SK-N-SH (cell line): ENCODE measurements at regions not wholly inside any gene's neighbourhood (a gene's known extent, or its start where the extent isn't known, plus 50 kb on each side); places are given as distances from the start of the nearest gene placed in this dataset.

Experiments
- CTCF ChIA-PET: fragments of 300-600, 350-600 bp; formaldehyde crosslinking; extraction: SDS; loops from one replicate; lab custom pipeline; 2021; lab: Yijun Ruan, JAX
- POLR2A ChIA-PET: fragments of 350-600 bp; sonication (Branson Sonifier 250); formaldehyde crosslinking; extraction: SDS; loops from one replicate; lab custom pipeline; 2020; ENCODE audit warnings: antibody characterized with exemption, inconsistent platforms; lab: Yijun Ruan, JAX
- DNase-seq: peaks from one replicate; pipeline ENCODE4 v3.0.0; 2012
- H2AFZ ChIP-seq: fragments of 200-600 bp; sonication (generic); 2 replicates; pipeline ENCODE4 v1.8.1; 2016; ENCODE audit warnings: antibody characterized with exemption, mild to moderate bottlenecking, low read depth
- H3F3A ChIP-seq: fragments of 200-600 bp; sonication (generic); replicated peaks from 2 replicates; pipeline ENCODE3; 2016; ENCODE audit warnings: antibody characterized with exemption, mild to moderate bottlenecking; ENCODE audit not compliant: insufficient read depth
- H3K27ac ChIP-seq, 2 experiments: fragments of 200-500 bp in 1 of 2; fragments of 200-600 bp in 1 of 2; sonication (Bioruptor generic) in 1 of 2; sonication (generic), shearing (Covaris generic) in 1 of 2; 2 replicates each; pipeline versions ENCODE4 v1.5.1 to v1.6.1; 2014 to 2016; ENCODE audit warnings: low read depth in 2 of 2, inconsistent platforms in 1 of 2, low read length in 1 of 2, mild to moderate bottlenecking in 1 of 2, mixed read lengths in 1 of 2
- H3K27me3 ChIP-seq: fragments of 200-600 bp; sonication (generic), shearing (Covaris generic); 2 replicates; pipeline ENCODE4 v1.6.1; 2016; ENCODE audit warnings: mixed run types; ENCODE audit not compliant: insufficient read depth
- H3K36me3 ChIP-seq, 2 experiments: fragments of 200-500 bp in 1 of 2; fragments of 200-600 bp in 1 of 2; sonication (Bioruptor generic) in 1 of 2; sonication (generic) in 1 of 2; replicated peaks in 1 of 2; 2 replicates each; pipeline versions ENCODE3 to v1.5.1; 2014 to 2016; ENCODE audit warnings: low read length in 1 of 2, mild to moderate bottlenecking in 1 of 2; ENCODE audit not compliant: insufficient read depth in 2 of 2, control insufficient read depth in 1 of 2
- H3K4me1 ChIP-seq, 2 experiments: fragments of 200-500 bp in 1 of 2; fragments of 200-600 bp in 1 of 2; sonication (Bioruptor generic) in 1 of 2; sonication (generic), shearing (Covaris generic) in 1 of 2; 2 replicates each; pipeline versions ENCODE4 v1.5.1 to v1.6.1; 2014 to 2016; ENCODE audit warnings: low read depth in 1 of 2, low read length in 1 of 2, mixed run types in 1 of 2; ENCODE audit not compliant: insufficient read depth in 2 of 2, control insufficient read depth in 1 of 2
- H3K4me2 ChIP-seq: fragments of 200-600 bp; sonication (generic), shearing (Covaris generic); 2 replicates; pipeline ENCODE4 v1.6.1; 2017; ENCODE audit warnings: mixed run types
- H3K4me3 ChIP-seq, 2 experiments: fragments of 200-500 bp in 1 of 2; fragments of 200-600 bp in 1 of 2; sonication (Bioruptor generic) in 1 of 2; sonication (generic), shearing (Covaris generic) in 1 of 2; 2 replicates each; pipeline versions ENCODE4 v1.5.1 to v1.8.1; 2014 to 2016; ENCODE audit warnings: low read depth in 2 of 2, inconsistent platforms in 1 of 2, low read length in 1 of 2, mild to moderate bottlenecking in 1 of 2, mixed read lengths in 1 of 2, moderate library complexity in 1 of 2
- H3K79me2 ChIP-seq: fragments of 200-600 bp; sonication (generic); 2 replicates; pipeline ENCODE4 v1.8.1; 2017; ENCODE audit warnings: mild to moderate bottlenecking; ENCODE audit not compliant: insufficient read depth
- H3K9ac ChIP-seq: fragments of 200-600 bp; sonication (generic); 2 replicates; pipeline ENCODE4 v1.6.1; 2017; ENCODE audit warnings: mixed run types
- H3K9me2 ChIP-seq: fragments of 200-600 bp; sonication (generic); 2 replicates; pipeline ENCODE4 v1.6.1; 2017; ENCODE audit warnings: mixed run types
- H3K9me3 ChIP-seq: fragments of 200-600 bp; sonication (generic); 2 replicates; pipeline ENCODE4 v1.6.1; 2017; ENCODE audit warnings: mixed run types, mild to moderate bottlenecking, moderate library complexity
- H4K20me1 ChIP-seq: fragments of 200-600 bp; sonication (generic); 2 replicates; pipeline ENCODE4 v1.6.1; 2017; ENCODE audit warnings: mild to moderate bottlenecking, mixed run types; ENCODE audit not compliant: insufficient read depth
- CHD2 ChIP-seq: fragments of 150-350 bp; IDR thresholded peaks from 2 replicates; pipeline ENCODE4 v1.6.1; 2018; ENCODE audit warnings: low read length; ENCODE audit not compliant: partially characterized antibody
- ELF1 ChIP-seq: IDR thresholded peaks from 2 replicates; pipeline ENCODE4 v1.4.0; 2012
- EZH2phosphoT487 ChIP-seq: fragments of 200-600 bp; sonication (generic); IDR thresholded peaks from 2 replicates; pipeline ENCODE4 v1.6.1; 2017; ENCODE audit warnings: low read depth, mixed run types, mild to moderate bottlenecking, antibody characterized with exemption, moderate library complexity, borderline replicate concordance
- FOSL2 ChIP-seq: IDR thresholded peaks from 2 replicates; pipeline ENCODE4 v1.4.0; 2012; ENCODE audit warnings: low read depth, mild to moderate bottlenecking, moderate library complexity, borderline replicate concordance
- FOXJ3 ChIP-seq: sonication (generic); formaldehyde crosslinking; IDR thresholded peaks from 2 replicates; pipeline ENCODE4 v1.5.1; 2020; ENCODE audit warnings: mild to moderate bottlenecking, missing genetic modification reagents
- FOXM1 ChIP-seq: IDR thresholded peaks from 2 replicates; pipeline ENCODE4 v1.4.0; 2012; ENCODE audit warnings: low read depth, mild to moderate bottlenecking
- GATA2 ChIP-seq: sonication (generic); formaldehyde crosslinking; IDR thresholded peaks from 2 replicates; pipeline ENCODE4 v1.5.0; 2020; ENCODE audit warnings: mild to moderate bottlenecking, missing genetic modification reagents
- MEF2A ChIP-seq: IDR thresholded peaks from 2 replicates; pipeline ENCODE4 v1.4.0; 2012; ENCODE audit warnings: low read depth, borderline replicate concordance
- RAD21 ChIP-seq: IDR thresholded peaks from 2 replicates; pipeline ENCODE4 v1.6.1; 2012; ENCODE audit warnings: mild to moderate bottlenecking, low read length
- RXRA ChIP-seq: IDR thresholded peaks from 2 replicates; pipeline ENCODE4 v1.4.0; 2012; ENCODE audit warnings: low read depth, mild to moderate bottlenecking, borderline replicate concordance
- SIN3A ChIP-seq: IDR thresholded peaks from 2 replicates; pipeline ENCODE4 v1.6.1; 2012; ENCODE audit warnings: low read depth, mild to moderate bottlenecking, low read length, moderate library complexity, borderline replicate concordance
- SMC3 ChIP-seq: IDR thresholded peaks from 2 replicates; pipeline ENCODE4 v1.6.1; 2012; ENCODE audit warnings: low read depth, low read length, improper control_type of control experiment
- TAF1 ChIP-seq: IDR thresholded peaks from 2 replicates; pipeline ENCODE4 v1.6.1; 2012; ENCODE audit warnings: low read depth, mild to moderate bottlenecking, low read length, moderate library complexity, borderline replicate concordance
- TEAD4 ChIP-seq: IDR thresholded peaks from 2 replicates; pipeline ENCODE4 v1.4.0; 2012; ENCODE audit warnings: mild to moderate bottlenecking, borderline replicate concordance; ENCODE audit not compliant: insufficient read depth
- WGBS: methylation state at CpG from one replicate; pipeline ENCODE4 v1.1.6; 2017; ENCODE audit warnings: low lambda C conversion rate; 5-methylcytosine and 5-hydroxymethylcytosine counted together
- TF ChIP-seq, protein P1 (sequence below): IDR thresholded peaks from 2 replicates; pipeline ENCODE4; 2012
- TF ChIP-seq, protein P2 (sequence below): IDR thresholded peaks from 2 replicates; pipeline ENCODE4 v1.4.0; 2012; ENCODE audit warnings: low read depth, borderline replicate concordance
- TF ChIP-seq, protein P3 (sequence below): IDR thresholded peaks from 2 replicates; pipeline ENCODE4 v1.6.1; 2012; ENCODE audit warnings: mild to moderate bottlenecking, low read depth, low read length, moderate library complexity
- TF ChIP-seq, protein P4 (sequence below): fragments of 200-600 bp; sonication (generic); IDR thresholded peaks from 2 replicates; pipeline ENCODE4 v1.6.1; 2017; ENCODE audit warnings: antibody characterized with exemption, mild to moderate bottlenecking, moderate library complexity

DNA sequence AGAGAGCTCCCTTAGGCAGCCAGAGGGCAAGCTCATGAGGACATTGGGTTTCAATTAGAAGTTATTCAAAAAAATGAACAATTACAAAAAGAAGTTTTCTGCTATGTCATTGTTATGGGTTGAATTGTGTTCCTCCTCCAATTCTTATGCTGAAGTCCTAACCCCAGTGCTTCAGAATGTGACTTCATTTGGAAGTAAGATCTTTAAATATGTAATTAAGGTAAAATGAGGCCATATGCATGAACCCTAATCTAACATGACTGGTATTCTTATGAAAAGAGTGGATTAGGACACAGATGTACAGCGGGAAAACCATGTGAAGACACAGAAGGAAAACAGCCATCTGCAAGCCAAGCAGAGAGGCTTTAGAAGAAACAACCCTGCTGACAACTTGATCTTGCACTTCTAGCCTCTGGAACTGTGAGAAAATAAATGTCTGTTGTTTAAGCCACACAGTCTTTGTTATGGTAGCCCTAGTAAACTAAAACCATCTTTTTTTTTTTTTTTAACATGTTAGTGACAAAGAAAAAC is 929.6 kb downstream of the EPHA3 start (continued):
- TF ChIP-seq CHD2 (no peak), FOXJ3 (CRISPR knock-in tag) (no peak), TAF1 (no peak), FOSL2 (no peak)
- TF ChIP-seq, all 33 proteins: peak for 0

DNA sequence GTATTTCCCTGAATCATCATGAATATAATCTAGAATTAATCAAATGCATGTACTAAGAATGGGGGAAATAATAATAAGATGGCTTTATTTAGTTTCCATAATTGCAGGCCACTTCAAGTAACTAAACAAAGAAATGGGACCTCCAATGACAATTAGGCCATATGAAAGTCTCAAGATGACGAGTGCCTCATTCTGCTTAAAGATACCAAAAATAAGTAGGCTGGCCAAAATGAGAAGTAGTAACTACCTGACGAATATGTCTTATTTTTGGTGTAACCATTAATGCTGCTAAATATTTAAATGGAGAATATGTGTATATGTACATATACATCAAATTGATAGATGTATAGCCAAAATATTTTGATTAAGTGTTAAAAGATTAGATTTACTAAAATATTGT is 932.6 kb downstream of the EPHA3 start:
- Histone ChIP-seq H3K4me2 (no peak overlapping the region), H3K4me1 (no peaks in the 10 kb centered on the region; a peak in 1 of 4 replicates)
- TF ChIP-seq MEF2A, result no peak
- TF ChIP-seq RAD21, result no peak
- TF ChIP-seq GATA2 (CRISPR knock-in tag), result no peak
- no peak for TF ChIP-seq EZH2phosphoT487
- TF ChIP-seq, protein P1, sequence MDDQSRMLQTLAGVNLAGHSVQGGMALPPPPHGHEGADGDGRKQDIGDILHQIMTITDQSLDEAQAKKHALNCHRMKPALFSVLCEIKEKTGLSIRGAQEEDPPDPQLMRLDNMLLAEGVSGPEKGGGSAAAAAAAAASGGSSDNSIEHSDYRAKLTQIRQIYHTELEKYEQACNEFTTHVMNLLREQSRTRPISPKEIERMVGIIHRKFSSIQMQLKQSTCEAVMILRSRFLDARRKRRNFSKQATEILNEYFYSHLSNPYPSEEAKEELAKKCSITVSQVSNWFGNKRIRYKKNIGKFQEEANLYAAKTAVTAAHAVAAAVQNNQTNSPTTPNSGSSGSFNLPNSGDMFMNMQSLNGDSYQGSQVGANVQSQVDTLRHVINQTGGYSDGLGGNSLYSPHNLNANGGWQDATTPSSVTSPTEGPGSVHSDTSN, result no peak
- TF ChIP-seq, protein P2, sequence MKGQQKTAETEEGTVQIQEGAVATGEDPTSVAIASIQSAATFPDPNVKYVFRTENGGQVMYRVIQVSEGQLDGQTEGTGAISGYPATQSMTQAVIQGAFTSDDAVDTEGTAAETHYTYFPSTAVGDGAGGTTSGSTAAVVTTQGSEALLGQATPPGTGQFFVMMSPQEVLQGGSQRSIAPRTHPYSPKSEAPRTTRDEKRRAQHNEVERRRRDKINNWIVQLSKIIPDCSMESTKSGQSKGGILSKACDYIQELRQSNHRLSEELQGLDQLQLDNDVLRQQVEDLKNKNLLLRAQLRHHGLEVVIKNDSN, result no peak
- TF ChIP-seq SMC3, result no peak
- TF ChIP-seq FOSL2, result no peak
- TF ChIP-seq, protein P3, sequence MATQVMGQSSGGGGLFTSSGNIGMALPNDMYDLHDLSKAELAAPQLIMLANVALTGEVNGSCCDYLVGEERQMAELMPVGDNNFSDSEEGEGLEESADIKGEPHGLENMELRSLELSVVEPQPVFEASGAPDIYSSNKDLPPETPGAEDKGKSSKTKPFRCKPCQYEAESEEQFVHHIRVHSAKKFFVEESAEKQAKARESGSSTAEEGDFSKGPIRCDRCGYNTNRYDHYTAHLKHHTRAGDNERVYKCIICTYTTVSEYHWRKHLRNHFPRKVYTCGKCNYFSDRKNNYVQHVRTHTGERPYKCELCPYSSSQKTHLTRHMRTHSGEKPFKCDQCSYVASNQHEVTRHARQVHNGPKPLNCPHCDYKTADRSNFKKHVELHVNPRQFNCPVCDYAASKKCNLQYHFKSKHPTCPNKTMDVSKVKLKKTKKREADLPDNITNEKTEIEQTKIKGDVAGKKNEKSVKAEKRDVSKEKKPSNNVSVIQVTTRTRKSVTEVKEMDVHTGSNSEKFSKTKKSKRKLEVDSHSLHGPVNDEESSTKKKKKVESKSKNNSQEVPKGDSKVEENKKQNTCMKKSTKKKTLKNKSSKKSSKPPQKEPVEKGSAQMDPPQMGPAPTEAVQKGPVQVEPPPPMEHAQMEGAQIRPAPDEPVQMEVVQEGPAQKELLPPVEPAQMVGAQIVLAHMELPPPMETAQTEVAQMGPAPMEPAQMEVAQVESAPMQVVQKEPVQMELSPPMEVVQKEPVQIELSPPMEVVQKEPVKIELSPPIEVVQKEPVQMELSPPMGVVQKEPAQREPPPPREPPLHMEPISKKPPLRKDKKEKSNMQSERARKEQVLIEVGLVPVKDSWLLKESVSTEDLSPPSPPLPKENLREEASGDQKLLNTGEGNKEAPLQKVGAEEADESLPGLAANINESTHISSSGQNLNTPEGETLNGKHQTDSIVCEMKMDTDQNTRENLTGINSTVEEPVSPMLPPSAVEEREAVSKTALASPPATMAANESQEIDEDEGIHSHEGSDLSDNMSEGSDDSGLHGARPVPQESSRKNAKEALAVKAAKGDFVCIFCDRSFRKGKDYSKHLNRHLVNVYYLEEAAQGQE, result no peak
- TF ChIP-seq RXRA, result no peak
- TF ChIP-seq ELF1, result no peak
- no peak for TF ChIP-seq FOXM1
- TF ChIP-seq TEAD4, result no peak
- TF ChIP-seq, protein P4, sequence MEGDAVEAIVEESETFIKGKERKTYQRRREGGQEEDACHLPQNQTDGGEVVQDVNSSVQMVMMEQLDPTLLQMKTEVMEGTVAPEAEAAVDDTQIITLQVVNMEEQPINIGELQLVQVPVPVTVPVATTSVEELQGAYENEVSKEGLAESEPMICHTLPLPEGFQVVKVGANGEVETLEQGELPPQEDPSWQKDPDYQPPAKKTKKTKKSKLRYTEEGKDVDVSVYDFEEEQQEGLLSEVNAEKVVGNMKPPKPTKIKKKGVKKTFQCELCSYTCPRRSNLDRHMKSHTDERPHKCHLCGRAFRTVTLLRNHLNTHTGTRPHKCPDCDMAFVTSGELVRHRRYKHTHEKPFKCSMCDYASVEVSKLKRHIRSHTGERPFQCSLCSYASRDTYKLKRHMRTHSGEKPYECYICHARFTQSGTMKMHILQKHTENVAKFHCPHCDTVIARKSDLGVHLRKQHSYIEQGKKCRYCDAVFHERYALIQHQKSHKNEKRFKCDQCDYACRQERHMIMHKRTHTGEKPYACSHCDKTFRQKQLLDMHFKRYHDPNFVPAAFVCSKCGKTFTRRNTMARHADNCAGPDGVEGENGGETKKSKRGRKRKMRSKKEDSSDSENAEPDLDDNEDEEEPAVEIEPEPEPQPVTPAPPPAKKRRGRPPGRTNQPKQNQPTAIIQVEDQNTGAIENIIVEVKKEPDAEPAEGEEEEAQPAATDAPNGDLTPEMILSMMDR, result no peak
- TF ChIP-seq SIN3A, result no peak

More for the DNA sequence above, 932.6 kb downstream of the EPHA3 start:
- WGBS, result 0% methylated on average over 2 of the region's 2 CpGs
- ChIA-PET CTCF (no interaction called here), POLR2A (no interaction called here)
- Histone ChIP-seq H3K4me3 (no peak overlapping the region), H3K27me3 (no peaks in the 10 kb centered on the region), H3K27ac (no peak overlapping the region), H2AFZ (no peak overlapping the region), H3K79me2 (no peaks in the 10 kb centered on the region), H4K20me1 (no peaks in the 10 kb centered on the region), H3K9me2 (no peaks in the 10 kb centered on the region), H3K9me3 (no peaks in the 10 kb centered on the region), H3F3A (no peaks in the 10 kb centered on the region), H3K36me3 (no peaks in the 10 kb centered on the region), H3K9ac (no peak overlapping the region)
- DNase-seq, result no peak
